HG02571 (cell line): ENCODE measurements at regions not wholly inside any gene's neighbourhood (a gene's known extent, or its start where the extent isn't known, plus 50 kb on each side); places are given as distances from the start of the nearest gene placed in this dataset.
"Not testable (repeated sequence)": the region's sequence is repeated elsewhere in the genome, so short reads cannot be mapped to it uniquely, and the experiment has no call there.

ENCODE experiments used
- ATAC-seq: cut with Tn5 transposase; IDR thresholded peaks from one replicate; pipeline ENCODE4 v1.9.1; 2021; ENCODE audit warnings: mild to moderate bottlenecking, moderate library complexity; ENCODE audit not compliant: unreplicated experiment

- ATAC-seq = no peak
These were observed 51.9 kb upstream of the SPDL1 start for GRCh38 chr5:169531631-169532030.

- ATAC-seq = no peak
These were observed 55.7 kb upstream of the SPDL1 start for GRCh38 chr5:169527863-169528262.

- no peak for ATAC-seq
These were observed 56.5 kb upstream of the SPDL1 start for GRCh38 chr5:169527066-169527465.

- no peak for ATAC-seq
These were observed 60.7 kb upstream of the SPDL1 start for GRCh38 chr5:169522851-169523250.

GRCh38 chr5:169521366-169521983 lies 62.1 kb upstream of the SPDL1 start:
- no peak for ATAC-seq

GRCh38 chr5:169519358-169519757 lies 64.2 kb upstream of the SPDL1 start:
- ATAC-seq = no peak

GRCh38 chr5:169518779-169519178 lies 64.8 kb upstream of the SPDL1 start:
- ATAC-seq = not testable (repeated sequence)

GRCh38 chr5:169512385-169512784 lies 71.2 kb upstream of the SPDL1 start:
- no peak for ATAC-seq

- ATAC-seq = no peak
These were observed 71.9 kb upstream of the SPDL1 start for GRCh38 chr5:169511708-169512107.

GRCh38 chr5:169507051-169507450 lies 76.5 kb upstream of the SPDL1 start:
- ATAC-seq = no peak

- no peak for ATAC-seq
These were observed 79.7 kb upstream of the SPDL1 start for GRCh38 chr5:169503886-169504285.

- no peak for ATAC-seq
These were observed 83.5 kb upstream of the SPDL1 start for GRCh38 chr5:169499990-169500505.

GRCh38 chr5:169496878-169497277 lies 86.7 kb upstream of the SPDL1 start:
- ATAC-seq = no peak

- no peak for ATAC-seq
These were observed 88.5 kb upstream of the SPDL1 start for GRCh38 chr5:169494941-169495548.

GRCh38 chr5:169494383-169494935 lies 89.1 kb upstream of the SPDL1 start:
- ATAC-seq = no peak

- no peak for ATAC-seq
These were observed 109.3 kb upstream of the SPDL1 start for GRCh38 chr5:169474226-169474625.

GRCh38 chr5:169472544-169472943 lies 111.0 kb upstream of the SPDL1 start:
- no peak for ATAC-seq

GRCh38 chr5:169471021-169471420 lies 112.6 kb upstream of the SPDL1 start:
- ATAC-seq = no peak

- ATAC-seq = no peak
These were observed 116.4 kb upstream of the SPDL1 start for GRCh38 chr5:169467041-169467771.

GRCh38 chr5:169460896-169461295 lies 122.7 kb upstream of the SPDL1 start:
- ATAC-seq = no peak

GRCh38 chr5:169460123-169460522 lies 123.5 kb upstream of the SPDL1 start:
- no peak for ATAC-seq

GRCh38 chr5:169458221-169458620 lies 125.4 kb upstream of the SPDL1 start:
- no peak for ATAC-seq
